Endodermal cell (in vitro differentiated cells): ENCODE measurements at regions not wholly inside any gene's neighbourhood (a gene's known extent, or its start where the extent isn't known, plus 50 kb on each side); places are given as distances from the start of the nearest gene placed in this dataset.

Source experiments
- DNase-seq: peaks from one replicate; pipeline ENCODE4 v3.0.0-alpha.2; 2017
- H3K27ac ChIP-seq: 2 replicates; pipeline ENCODE4 v1.5.1; 2013; ENCODE audit warnings: mild to moderate bottlenecking, low read depth, low read length, moderate library complexity
- H3K27me3 ChIP-seq: 2 replicates; pipeline ENCODE4 v1.6.1; 2013; ENCODE audit warnings: mild to moderate bottlenecking, low read length, moderate library complexity; ENCODE audit not compliant: insufficient read depth, control insufficient read depth, poor library complexity, severe bottlenecking
- H3K36me3 ChIP-seq: 2 replicates; pipeline ENCODE4 v1.7.0; 2013; ENCODE audit warnings: mild to moderate bottlenecking, low read length, moderate library complexity; ENCODE audit not compliant: control insufficient read depth, insufficient read depth
- H3K4me1 ChIP-seq: one replicate; pipeline ENCODE4 v1.7.0; 2013; ENCODE audit warnings: low read length; ENCODE audit not compliant: control insufficient read depth, insufficient read depth
- H3K4me3 ChIP-seq: 2 replicates; pipeline ENCODE4 v1.5.1; 2013; ENCODE audit warnings: mild to moderate bottlenecking, low read length, moderate library complexity
- H3K9ac ChIP-seq: 2 replicates; pipeline ENCODE4 v1.6.1; 2013; ENCODE audit warnings: mild to moderate bottlenecking, low read length, moderate library complexity; ENCODE audit not compliant: poor library complexity, severe bottlenecking; ENCODE audit errors: extremely low read depth
- H3K9me3 ChIP-seq: 2 replicates; pipeline ENCODE4 v1.6.1; 2013; ENCODE audit warnings: mild to moderate bottlenecking, low read length, moderate library complexity; ENCODE audit not compliant: control insufficient read depth
- H3K27ac Mint-ChIP-seq: 2 replicates; pipeline ENCODE4 v1.8.0; 2020; ENCODE audit warnings: mixed read lengths
- H3K27me3 Mint-ChIP-seq: 2 replicates; pipeline ENCODE4 v1.8.0; 2021; ENCODE audit warnings: mild to moderate bottlenecking, mixed read lengths; ENCODE audit not compliant: insufficient read depth
- H3K36me3 Mint-ChIP-seq: 2 replicates; pipeline ENCODE4 v1.8.0; 2020; ENCODE audit warnings: low read depth, mixed read lengths
- H3K4me1 Mint-ChIP-seq: 2 replicates; pipeline ENCODE4 v1.8.0; 2020; ENCODE audit warnings: mixed read lengths
- H3K4me3 Mint-ChIP-seq: 2 replicates; pipeline ENCODE4 v1.8.0; 2020; ENCODE audit warnings: mild to moderate bottlenecking, moderate library complexity, mixed read lengths
- H3K9me3 Mint-ChIP-seq: 2 replicates; pipeline ENCODE4 v1.8.0; 2020; ENCODE audit warnings: mild to moderate bottlenecking, mixed read lengths
- WGBS, 2 experiments: methylation state at CpG; one replicate each; pipeline versions ENCODE4 v1.1.5 to v1.1.7; 2013; ENCODE audit warnings: missing lambda C conversion rate in 2 of 2, mixed read lengths in 1 of 2; ENCODE audit not compliant: insufficient coverage in 1 of 2, insufficient read length in 1 of 2; 5-methylcytosine and 5-hydroxymethylcytosine counted together
- TF ChIP-seq, protein P1 (sequence below): fragments of 200-600 bp; sonication (generic); conservative IDR thresholded peaks from 2 replicates; pipeline ENCODE4 v1.5.0; 2021; ENCODE audit warnings: antibody characterized with exemption, mild to moderate bottlenecking

DNA sequence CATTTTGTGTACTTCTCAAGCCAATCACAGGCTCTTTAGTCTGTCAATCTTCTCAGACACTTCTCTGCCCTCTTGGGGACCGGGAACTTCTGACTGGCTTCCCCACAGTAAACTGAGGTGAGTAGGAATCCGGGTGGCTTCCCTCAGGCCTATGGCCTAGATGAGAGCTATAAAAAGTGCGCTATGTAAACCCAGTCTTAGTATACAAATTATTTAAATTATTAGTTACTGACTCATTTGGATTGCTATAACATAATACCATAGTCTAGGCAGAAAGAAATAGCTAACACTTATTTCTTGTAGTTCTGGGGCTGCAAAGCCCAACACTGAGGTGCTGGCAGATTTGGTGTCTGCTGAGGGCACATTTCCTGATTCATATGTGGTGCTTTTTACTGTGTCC lies 109.2 kb upstream of the MCHR2 start:
- TF ChIP-seq, protein P1, sequence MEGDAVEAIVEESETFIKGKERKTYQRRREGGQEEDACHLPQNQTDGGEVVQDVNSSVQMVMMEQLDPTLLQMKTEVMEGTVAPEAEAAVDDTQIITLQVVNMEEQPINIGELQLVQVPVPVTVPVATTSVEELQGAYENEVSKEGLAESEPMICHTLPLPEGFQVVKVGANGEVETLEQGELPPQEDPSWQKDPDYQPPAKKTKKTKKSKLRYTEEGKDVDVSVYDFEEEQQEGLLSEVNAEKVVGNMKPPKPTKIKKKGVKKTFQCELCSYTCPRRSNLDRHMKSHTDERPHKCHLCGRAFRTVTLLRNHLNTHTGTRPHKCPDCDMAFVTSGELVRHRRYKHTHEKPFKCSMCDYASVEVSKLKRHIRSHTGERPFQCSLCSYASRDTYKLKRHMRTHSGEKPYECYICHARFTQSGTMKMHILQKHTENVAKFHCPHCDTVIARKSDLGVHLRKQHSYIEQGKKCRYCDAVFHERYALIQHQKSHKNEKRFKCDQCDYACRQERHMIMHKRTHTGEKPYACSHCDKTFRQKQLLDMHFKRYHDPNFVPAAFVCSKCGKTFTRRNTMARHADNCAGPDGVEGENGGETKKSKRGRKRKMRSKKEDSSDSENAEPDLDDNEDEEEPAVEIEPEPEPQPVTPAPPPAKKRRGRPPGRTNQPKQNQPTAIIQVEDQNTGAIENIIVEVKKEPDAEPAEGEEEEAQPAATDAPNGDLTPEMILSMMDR, result no peak
- H3K36me3 ChIP-seq, result no peaks in the 10 kb centered on the region
- 98% methylated on average over 2 of the region's 3 CpGs; no CpG with 5 or more reads in 1 of the 2 experiments for WGBS, 2 experiments
- no peak overlapping the region for H3K4me3 Mint-ChIP-seq
- no peaks in the 10 kb centered on the region for H3K27me3 Mint-ChIP-seq
- no peak overlapping the region for H3K4me3 ChIP-seq
- H3K36me3 Mint-ChIP-seq, result no peaks in the 10 kb centered on the region
- peaks cover 11% of the 10 kb centered on the region for H3K4me1 Mint-ChIP-seq
- no peaks in the 10 kb centered on the region for H3K9me3 ChIP-seq
- no peak overlapping the region for H3K9ac ChIP-seq
- no peaks in the 10 kb centered on the region for H3K4me1 ChIP-seq
- H3K27ac ChIP-seq, result no peak overlapping the region
- H3K9me3 Mint-ChIP-seq, result no peaks in the 10 kb centered on the region
- no peaks in the 10 kb centered on the region for H3K27me3 ChIP-seq
- no peak for DNase-seq
- H3K27ac Mint-ChIP-seq, result no peak overlapping the region

DNA sequence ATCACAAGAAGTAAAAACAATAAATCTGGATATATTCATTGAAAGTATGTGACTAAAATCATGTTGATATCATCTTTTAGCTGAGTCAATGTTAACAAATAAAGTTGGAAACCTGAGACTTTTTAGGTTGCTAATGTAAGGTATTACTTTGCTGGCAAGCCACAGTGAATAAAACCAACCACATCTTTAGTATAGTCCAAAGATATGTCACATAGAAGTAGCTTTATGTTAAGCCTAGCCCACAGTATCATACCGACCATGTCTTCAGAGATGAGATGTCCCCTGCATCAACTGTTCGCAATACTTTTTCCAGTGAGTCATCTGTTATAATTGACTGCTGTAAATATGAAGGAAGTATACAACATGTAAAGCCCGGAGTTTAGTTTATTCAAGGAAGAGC lies 107.6 kb upstream of the MCHR2 start:
- 93 to 94% methylated on average over 2 to 3 of the region's 3 CpGs for WGBS, 2 experiments
- no peak overlapping the region for H3K4me3 Mint-ChIP-seq
- peaks cover 8% of the 10 kb centered on the region for H3K4me1 Mint-ChIP-seq
- H3K36me3 Mint-ChIP-seq, result no peaks in the 10 kb centered on the region
- Histone ChIP-seq H3K4me3 (no peak overlapping the region), H3K4me1 (no peaks in the 10 kb centered on the region), H3K27me3 (no peaks in the 10 kb centered on the region), H3K9ac (no peak overlapping the region), H3K36me3 (no peaks in the 10 kb centered on the region), H3K27ac (no peak overlapping the region), H3K9me3 (no peaks in the 10 kb centered on the region)
- no peak overlapping the region for H3K27ac Mint-ChIP-seq
- TF ChIP-seq, protein P1, result no peak
- H3K27me3 Mint-ChIP-seq, result no peaks in the 10 kb centered on the region
- DNase-seq, result no peak
- no peaks in the 10 kb centered on the region for H3K9me3 Mint-ChIP-seq

DNA sequence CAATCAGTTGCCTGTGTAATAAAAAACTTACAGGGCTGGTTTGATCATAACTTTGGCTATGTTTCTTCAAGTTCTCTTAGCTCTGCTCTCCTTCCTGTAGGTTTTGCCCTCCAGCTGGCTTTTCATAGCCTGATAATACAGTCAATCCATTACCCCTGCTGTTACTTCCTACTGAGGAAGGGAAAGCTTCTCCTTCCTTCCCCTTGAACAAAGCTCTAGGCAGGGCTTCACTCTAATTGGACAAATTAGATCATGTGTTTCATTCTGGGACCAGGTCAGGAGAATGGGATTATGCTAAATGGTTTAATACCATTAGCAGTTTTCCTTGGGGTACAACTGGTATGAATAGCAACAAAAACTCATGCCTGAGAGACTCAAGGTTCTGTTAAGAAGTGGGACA lies 106.8 kb upstream of the MCHR2 start:
- H3K27me3 Mint-ChIP-seq, result no peaks in the 10 kb centered on the region
- TF ChIP-seq, protein P1, result no peak
- H3K4me3 Mint-ChIP-seq, result no peak overlapping the region

More for the DNA sequence above, 106.8 kb upstream of the MCHR2 start:
- Histone ChIP-seq H3K27me3 (no peaks in the 10 kb centered on the region), H3K9ac (no peak overlapping the region), H3K27ac (no peak overlapping the region), H3K4me3 (no peak overlapping the region), H3K36me3 (no peaks in the 10 kb centered on the region), H3K4me1 (no peaks in the 10 kb centered on the region), H3K9me3 (no peaks in the 10 kb centered on the region)
- DNase-seq, result no peak
- no peak overlapping the region for H3K27ac Mint-ChIP-seq
- peaks cover 3% of the 10 kb centered on the region for H3K4me1 Mint-ChIP-seq
- H3K36me3 Mint-ChIP-seq, result no peaks in the 10 kb centered on the region
- H3K9me3 Mint-ChIP-seq, result no peaks in the 10 kb centered on the region
